A673 (cell line): ENCODE measurements at regions not wholly inside any gene's neighbourhood (a gene's known extent, or its start where the extent isn't known, plus 50 kb on each side); places are given as distances from the start of the nearest gene placed in this dataset.

ENCODE experiments used
- BruUV-seq: library from RNA; stranded (reverse); fragments of 400-500 nt; replicated peaks from 2 replicates; lab custom pipeline; 2021; lab: Mats Ljungman, UMichigan
- CTCF ChIA-PET: fragments of 300-600 bp; sonication (Branson Sonifier 250); formaldehyde crosslinking; loops from one replicate; lab custom pipeline; 2022; ENCODE audit warnings: antibody characterized with exemption; lab: Charles Lee
- POLR2A ChIA-PET: fragments of 300-600 bp; sonication (Branson Sonifier 250); formaldehyde crosslinking; loops from one replicate; lab custom pipeline; 2022; ENCODE audit warnings: antibody characterized with exemption; ENCODE audit not compliant: low non-redundant PET; lab: Charles Lee
- DNase-seq: peaks from one replicate; pipeline ENCODE4 v3.0.0-alpha.2; 2015; ENCODE audit warnings: low spot score
- H3K27ac ChIP-seq: fragments of 200-600 bp; sonication (generic); 2 replicates; pipeline ENCODE4 v1.5.1; 2016; ENCODE audit warnings: mixed run types, low read depth, mild to moderate bottlenecking, mixed read lengths, antibody characterized with exemption, low read length; ENCODE audit not compliant: poor library complexity, severe bottlenecking
- H3K27me3 ChIP-seq: fragments of 200-600 bp; sonication (generic); replicated peaks from 2 replicates; pipeline ENCODE4 v1.6.1; 2017; ENCODE audit warnings: mixed run types, low read depth, mild to moderate bottlenecking, mixed read lengths, antibody characterized with exemption, low read length; ENCODE audit not compliant: insufficient read depth, poor library complexity
- H3K36me3 ChIP-seq: fragments of 200-600 bp; sonication (generic); 2 replicates; pipeline ENCODE4 v1.6.1; 2016; ENCODE audit warnings: mixed run types, mild to moderate bottlenecking, mixed read lengths, antibody characterized with exemption, low read length; ENCODE audit not compliant: insufficient read depth, poor library complexity, severe bottlenecking
- H3K4me1 ChIP-seq: fragments of 200-600 bp; sonication (generic); 2 replicates; pipeline ENCODE4 v1.6.1; 2017; ENCODE audit warnings: mixed run types, mild to moderate bottlenecking, mixed read lengths, antibody characterized with exemption, low read length; ENCODE audit not compliant: insufficient read depth, poor library complexity, severe bottlenecking
- H3K4me3 ChIP-seq: fragments of 200-600 bp; sonication (generic); 2 replicates; pipeline ENCODE4 v1.5.1; 2016; ENCODE audit warnings: low read depth, mixed run types, mild to moderate bottlenecking, mixed read lengths, low read length; ENCODE audit not compliant: poor library complexity, severe bottlenecking
- H3K9me3 ChIP-seq: fragments of 200-600 bp; sonication (generic); 2 replicates; pipeline ENCODE4 v1.6.1; 2016; ENCODE audit warnings: mixed run types, low read depth, mild to moderate bottlenecking, mixed read lengths, antibody characterized with exemption, low read length; ENCODE audit not compliant: poor library complexity, severe bottlenecking
- EZH2 ChIP-seq: fragments of 200-600 bp; sonication (generic); IDR thresholded peaks from 2 replicates; pipeline ENCODE4 v1.6.1; 2017; ENCODE audit warnings: borderline replicate concordance, low read depth, mild to moderate bottlenecking, mixed read lengths, antibody characterized with exemption, low read length; ENCODE audit not compliant: poor library complexity, severe bottlenecking
- intact Hi-C: fragments of 100-400 bp; cut with micrococcal nuclease; formaldehyde crosslinking; loops from one replicate; pipeline ENCODE4 v1.10.0; 2022; ENCODE audit not compliant: unreplicated experiment
- TF ChIP-seq, protein P1 (sequence below): fragments of 300-800, 200-600 bp; sonication (generic); conservative IDR thresholded peaks from 2 replicates; pipeline ENCODE4 v1.5.1; 2017; ENCODE audit warnings: low read depth, mild to moderate bottlenecking, antibody characterized with exemption, low read length, moderate library complexity, mixed read lengths

GRCh38 chr21:24163539-24163938 lies 1443.7 kb downstream of the MRPL39 start:
- Histone ChIP-seq H3K27ac (no peak overlapping the region), H3K36me3 (no peaks in the 10 kb centered on the region), H3K4me1 (no peaks in the 10 kb centered on the region), H3K4me3 (no peak overlapping the region), H3K27me3 (no peaks in the 10 kb centered on the region), H3K9me3 (peaks cover 16% of the 10 kb centered on the region)
- TF ChIP-seq EZH2 = no peak
- TF ChIP-seq, protein P1, sequence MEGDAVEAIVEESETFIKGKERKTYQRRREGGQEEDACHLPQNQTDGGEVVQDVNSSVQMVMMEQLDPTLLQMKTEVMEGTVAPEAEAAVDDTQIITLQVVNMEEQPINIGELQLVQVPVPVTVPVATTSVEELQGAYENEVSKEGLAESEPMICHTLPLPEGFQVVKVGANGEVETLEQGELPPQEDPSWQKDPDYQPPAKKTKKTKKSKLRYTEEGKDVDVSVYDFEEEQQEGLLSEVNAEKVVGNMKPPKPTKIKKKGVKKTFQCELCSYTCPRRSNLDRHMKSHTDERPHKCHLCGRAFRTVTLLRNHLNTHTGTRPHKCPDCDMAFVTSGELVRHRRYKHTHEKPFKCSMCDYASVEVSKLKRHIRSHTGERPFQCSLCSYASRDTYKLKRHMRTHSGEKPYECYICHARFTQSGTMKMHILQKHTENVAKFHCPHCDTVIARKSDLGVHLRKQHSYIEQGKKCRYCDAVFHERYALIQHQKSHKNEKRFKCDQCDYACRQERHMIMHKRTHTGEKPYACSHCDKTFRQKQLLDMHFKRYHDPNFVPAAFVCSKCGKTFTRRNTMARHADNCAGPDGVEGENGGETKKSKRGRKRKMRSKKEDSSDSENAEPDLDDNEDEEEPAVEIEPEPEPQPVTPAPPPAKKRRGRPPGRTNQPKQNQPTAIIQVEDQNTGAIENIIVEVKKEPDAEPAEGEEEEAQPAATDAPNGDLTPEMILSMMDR = no peak
- no peak for DNase-seq
- CTCF ChIA-PET = no interaction called here
- POLR2A ChIA-PET = no interaction called here
- intact Hi-C loops = no loop called here
- no TSS peak for BruUV-seq

DNA sequence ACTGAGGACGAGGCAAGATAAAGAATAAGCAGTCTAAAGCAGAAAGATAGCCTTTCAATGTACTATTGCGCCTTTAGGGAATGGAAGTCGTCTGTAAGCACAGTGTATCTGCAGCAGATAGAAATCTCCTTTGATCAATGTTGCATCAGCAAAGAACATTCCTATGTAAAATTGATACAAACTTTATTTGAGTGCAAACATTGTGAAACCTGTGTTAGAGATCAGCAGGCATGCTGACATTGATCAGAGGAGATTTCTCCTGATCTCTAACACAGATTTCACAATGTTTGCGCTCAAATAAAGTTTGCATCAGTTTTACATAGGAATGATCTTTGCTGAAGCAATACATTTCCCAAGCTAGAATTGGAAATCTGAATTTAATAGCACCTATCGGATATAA lies 1446.8 kb downstream of the MRPL39 start:
- no peaks in the 10 kb centered on the region for H3K36me3 ChIP-seq
- H3K27me3 ChIP-seq = no peaks in the 10 kb centered on the region
- no peak overlapping the region for H3K4me3 ChIP-seq
- no peaks in the 10 kb centered on the region for H3K4me1 ChIP-seq
- BruUV-seq = no TSS peak
- no peak overlapping the region for H3K27ac ChIP-seq
- TF ChIP-seq, protein P1 = no peak
- TF ChIP-seq EZH2 = no peak
- peaks cover 22% of the 10 kb centered on the region for H3K9me3 ChIP-seq
- CTCF ChIA-PET = no interaction called here
- no peak for DNase-seq
- POLR2A ChIA-PET = no interaction called here
- intact Hi-C loops = no loop called here

DNA sequence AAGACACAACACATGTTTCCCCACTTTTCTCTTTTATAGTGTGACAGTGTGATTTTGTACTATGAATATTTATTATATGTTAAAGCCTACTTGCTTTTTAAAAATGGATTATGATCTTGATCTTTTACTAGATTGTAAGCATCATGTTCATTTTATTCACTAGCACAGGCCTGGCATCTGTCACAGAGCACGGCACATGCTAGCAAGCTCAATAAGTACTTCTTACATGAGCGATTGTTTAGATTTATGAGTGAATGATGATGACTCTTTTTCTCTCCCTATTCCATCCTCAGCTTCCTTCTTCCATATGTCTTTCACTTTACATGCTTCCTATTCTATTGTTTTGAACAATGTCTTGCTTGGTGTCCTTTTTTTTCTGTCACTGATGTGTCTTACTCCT lies 1454.1 kb downstream of the MRPL39 start:
- Histone ChIP-seq H3K4me1 (no peaks in the 10 kb centered on the region), H3K9me3 (peaks cover 8% of the 10 kb centered on the region), H3K27me3 (no peaks in the 10 kb centered on the region), H3K27ac (no peak overlapping the region), H3K36me3 (no peaks in the 10 kb centered on the region), H3K4me3 (no peak overlapping the region)
- intact Hi-C loops = no loop called here
- BruUV-seq = no TSS peak
- ChIA-PET POLR2A (no interaction called here), CTCF (no interaction called here)
- TF ChIP-seq EZH2 = no peak
- TF ChIP-seq, protein P1 = no peak
- no peak for DNase-seq
